Kidney glomerular epithelial cell (primary cell): ENCODE measurements at regions not wholly inside any gene's neighbourhood (a gene's known extent, or its start where the extent isn't known, plus 50 kb on each side); places are given as distances from the start of the nearest gene placed in this dataset.
A peak's percentile ranks its signal among the peaks of the same experiment; 100 is the strongest.

ENCODE experiments used
- DNase-seq: peaks from one replicate; lab custom pipeline; 2025; lab: John Stamatoyannopoulos, UW

DNA sequence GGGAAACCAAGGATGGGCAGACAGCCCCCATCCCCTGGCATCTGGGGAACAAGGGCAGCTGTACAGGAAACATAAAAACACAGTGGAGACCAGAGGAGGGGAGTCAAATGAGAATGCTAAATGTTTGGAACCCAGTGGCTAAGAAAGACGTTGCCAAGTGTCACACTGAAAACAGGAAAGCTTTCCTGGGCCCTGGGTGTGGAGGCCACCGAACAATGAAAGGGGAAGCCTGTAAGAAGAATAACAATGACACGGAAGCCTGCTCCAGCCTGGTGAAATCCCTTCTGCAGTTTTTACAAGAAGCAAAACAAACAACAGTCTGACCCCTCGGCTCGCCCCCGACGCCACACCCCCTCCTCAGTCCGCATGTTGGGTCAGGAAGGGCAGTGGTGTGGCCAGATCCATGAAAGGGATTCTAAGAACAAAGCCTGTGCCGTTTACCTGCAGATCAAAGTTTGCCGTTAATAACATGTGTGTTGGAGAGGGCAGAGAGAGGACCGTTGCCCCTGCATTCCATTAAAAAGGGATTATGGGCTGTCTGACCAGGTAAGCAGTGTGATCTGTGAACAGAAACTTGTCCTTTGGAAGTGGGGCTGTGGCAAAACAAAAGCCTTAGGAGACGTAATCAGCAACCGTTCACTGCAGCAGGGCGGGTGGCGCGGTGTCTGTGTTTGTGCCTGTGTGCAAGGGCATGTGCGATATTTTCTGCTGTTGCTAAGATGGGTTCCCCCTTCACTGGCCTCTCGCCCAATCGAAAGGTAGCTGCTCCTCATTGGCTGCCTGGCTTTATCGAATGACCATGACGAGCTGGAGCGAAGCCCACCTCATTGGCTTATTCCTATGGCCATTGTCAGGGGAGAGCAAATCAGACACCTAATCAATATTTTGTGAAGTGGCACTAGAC, 113.7 kb upstream of the BLID start:
- DNase-seq = no peak

GRCh38 chr11:122229078-122229477, 113.1 kb upstream of the BLID start:
- peak; percentile 11 for DNase-seq

GRCh38 chr11:122226810-122227379, 110.9 kb upstream of the BLID start:
- no peak for DNase-seq

- no peak for DNase-seq
Observed at GRCh38 chr11:122224867-122225266, 108.9 kb upstream of the BLID start.

- DNase-seq = no peak
Observed at GRCh38 chr11:122220321-122220720, 104.3 kb upstream of the BLID start.

GRCh38 chr11:122219791-122220190, 103.8 kb upstream of the BLID start:
- no peak for DNase-seq

- DNase-seq = peak; percentile 66
Observed at GRCh38 chr11:122215244-122215992, 99.4 kb upstream of the BLID start.

DNA sequence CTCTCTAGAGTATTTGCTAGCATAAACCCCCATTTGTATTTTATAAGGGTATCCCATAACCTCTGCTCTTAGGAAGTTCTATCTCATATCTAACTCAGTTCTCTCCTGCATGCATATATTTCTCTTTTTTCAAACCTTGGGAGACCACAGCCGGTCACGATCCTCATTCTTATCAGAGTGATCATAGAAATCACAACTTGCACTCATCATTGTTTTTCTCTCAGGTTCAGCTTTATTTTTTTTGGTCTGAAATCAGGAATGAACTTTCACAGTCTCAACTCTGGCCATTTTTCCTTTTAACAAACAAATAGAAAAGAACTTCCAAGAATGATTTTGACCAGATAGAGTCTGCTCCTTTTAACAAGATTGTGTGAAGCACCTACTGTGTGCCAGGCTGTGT, 98.6 kb upstream of the BLID start:
- DNase-seq = no peak

- DNase-seq = no peak
Observed at GRCh38 chr11:122214080-122214479, 98.1 kb upstream of the BLID start.

DNA sequence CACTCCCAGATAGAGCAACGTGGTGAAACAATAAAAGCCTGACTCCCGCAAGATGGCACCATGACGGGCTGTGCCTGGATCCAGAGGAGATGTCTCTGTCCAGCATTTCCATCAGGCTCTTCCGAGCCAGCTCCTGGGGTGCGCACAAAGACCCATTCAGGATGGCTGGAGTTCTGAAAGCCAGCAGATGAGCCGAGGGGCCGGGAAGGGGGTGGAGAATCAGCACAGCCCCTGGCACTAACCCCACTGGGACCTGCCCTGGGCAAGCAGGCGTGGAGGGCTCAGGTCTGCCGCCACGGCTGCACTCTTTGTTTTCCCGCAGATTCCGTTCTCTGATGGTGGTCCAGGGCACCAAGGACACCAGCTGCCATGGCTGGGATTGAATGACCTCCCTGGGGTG, 97.2 kb upstream of the BLID start:
- DNase-seq = no peak

DNA sequence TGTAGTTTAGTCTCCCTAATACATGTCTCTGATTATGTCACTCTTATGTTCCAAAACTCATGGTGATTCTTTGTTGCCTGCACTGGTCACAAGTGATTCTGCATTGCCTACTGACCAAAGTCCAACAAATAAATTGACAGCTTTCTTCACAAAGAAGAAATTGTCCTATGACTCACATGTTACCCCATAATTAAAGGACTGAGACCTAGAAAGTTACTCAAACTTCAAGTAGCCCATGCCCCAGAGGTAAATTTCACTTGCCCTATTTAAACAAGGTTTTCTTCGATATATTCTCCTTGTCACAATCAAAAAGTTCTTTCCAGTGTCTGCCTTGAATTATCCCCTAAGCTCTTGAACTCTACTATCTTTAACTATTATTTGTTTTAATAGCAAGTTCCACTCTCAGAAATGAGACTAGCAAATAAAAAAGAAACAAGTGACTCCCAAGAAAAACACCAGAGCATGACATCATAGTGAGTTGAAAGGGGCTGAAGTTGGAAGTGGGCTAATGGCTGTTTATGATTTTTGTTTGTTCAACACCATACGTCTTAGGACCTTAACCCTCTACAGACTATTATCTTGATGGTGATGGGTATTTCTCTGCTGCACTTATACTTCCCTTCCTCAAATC, 94.5 kb upstream of the BLID start:
- no peak for DNase-seq

DNA sequence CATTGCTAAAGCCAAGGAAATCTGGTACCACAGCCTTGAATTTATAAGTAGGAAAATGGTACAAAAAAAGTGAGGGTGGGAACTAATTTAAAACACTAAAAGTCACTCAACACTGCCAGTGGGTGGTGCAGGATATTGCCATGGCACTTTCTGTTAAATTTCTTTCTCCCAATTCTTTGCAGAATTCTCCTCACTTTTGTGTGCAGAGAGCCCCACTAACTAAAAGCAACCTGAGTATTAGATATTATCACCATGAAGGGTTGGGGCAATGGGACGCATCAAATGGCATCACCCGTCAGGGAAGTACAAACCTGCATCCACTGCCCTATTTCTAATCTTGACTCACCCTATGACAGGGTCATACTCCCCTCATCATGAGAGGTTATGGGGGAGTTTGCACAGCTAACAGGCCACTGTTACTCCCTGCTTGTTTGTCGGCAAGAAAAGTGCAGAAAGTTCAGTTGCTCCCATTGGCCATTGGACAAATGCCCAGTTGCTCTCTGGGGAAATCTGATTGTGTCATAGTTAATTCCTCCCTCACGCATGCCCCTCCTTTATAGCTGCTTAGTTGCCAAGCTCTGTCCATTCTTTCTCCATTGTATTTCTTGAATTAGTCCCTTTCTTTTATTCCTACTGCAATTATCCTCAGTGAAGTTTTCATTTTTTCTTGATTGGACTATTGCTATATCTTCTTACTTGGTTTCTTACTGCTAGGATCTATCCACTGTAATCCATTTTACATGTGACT, 93.8 kb upstream of the BLID start:
- peak; percentile 74 for DNase-seq

- peak; percentile 17 for DNase-seq
Observed at GRCh38 chr11:122207921-122208764, 92.1 kb upstream of the BLID start.

GRCh38 chr11:122207505-122207904, 91.5 kb upstream of the BLID start:
- DNase-seq = no peak

DNA sequence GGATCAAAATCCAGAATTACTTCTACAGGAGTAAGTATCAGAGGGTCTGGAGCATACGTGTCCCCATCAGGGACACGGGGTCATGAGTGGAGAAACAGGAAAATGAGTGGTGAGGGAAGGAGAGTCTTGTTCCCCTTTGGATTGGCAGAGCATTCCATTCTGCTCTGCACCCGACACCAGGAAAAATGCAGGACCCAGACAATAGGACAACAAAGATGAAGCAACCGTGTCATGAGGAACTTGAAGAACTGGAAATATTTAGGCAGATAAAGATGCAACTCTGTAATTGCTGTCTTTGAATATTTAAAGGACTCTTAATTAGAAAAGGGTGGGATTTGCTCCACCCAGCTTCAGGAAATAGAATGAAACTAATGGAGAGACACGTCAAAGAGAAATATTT, 89.0 kb upstream of the BLID start:
- DNase-seq = no peak

DNA sequence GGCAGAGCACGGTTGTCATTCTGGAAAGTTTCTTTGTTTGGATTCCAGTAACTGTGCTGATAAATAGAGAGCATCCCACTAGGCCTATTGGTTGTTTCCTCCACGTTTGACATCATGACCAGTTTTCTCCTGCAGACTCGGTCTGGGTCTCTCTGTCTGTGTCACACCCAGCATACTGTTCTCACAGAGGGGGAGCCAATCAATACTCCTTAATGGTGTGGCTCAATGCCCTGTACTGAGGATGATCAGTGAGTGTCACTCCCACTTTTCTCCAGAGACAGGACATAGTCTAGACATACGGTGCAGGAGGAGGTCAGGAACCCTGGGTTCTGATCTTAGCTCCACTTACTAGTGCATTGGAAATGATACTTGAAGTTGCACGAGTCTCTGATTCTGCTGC, 88.2 kb upstream of the BLID start:
- DNase-seq = no peak

- DNase-seq = peak; percentile 62
Observed at GRCh38 chr11:122202951-122203456, 87.0 kb upstream of the BLID start.

DNA sequence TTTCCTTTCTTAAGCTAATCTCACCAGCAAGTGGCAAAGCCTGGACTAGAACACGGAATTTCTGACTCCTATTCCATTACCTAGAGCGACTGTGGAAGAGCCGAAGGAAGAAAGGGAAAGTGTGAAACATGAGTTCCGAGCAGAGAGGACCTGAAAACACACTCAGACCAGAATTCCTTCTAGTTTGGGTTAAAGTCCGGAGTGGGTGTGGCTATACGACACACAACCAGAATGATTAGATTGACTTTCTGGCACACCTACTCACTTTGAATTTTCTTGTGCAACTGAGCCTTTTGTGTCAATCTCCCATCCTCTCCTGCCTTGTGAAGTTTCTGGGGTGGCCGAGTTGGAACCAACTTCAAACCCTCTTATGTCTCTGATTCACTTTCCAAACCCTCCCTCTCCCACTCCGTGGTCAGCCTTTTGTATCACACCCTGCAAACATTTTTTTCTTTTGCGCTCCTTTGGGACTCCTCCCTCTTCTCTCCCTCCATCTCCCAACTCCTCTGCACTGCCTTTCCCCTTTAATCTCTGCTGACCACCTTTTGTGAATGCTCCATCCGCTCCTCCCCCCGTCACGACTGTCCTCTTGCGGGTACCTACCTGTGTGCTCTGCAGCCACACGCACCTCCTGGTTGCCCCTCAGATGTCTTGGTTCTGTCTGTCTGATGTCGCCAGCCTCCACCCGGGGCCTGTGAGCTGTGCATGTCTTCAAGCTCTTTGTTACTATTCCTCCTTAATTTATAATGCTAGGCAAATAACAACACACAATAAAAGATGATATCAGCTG, 86.3 kb upstream of the BLID start:
- DNase-seq = peak; percentile 17

- no peak for DNase-seq
Observed at GRCh38 chr11:122201106-122201505, 85.1 kb upstream of the BLID start.

GRCh38 chr11:122199661-122200060, 83.6 kb upstream of the BLID start:
- DNase-seq = no peak
